Body of pancreas (tissue), 4 donors: ENCODE measurements at regions not wholly inside any gene's neighbourhood (a gene's known extent, or its start where the extent isn't known, plus 50 kb on each side); places are given as distances from the start of the nearest gene placed in this dataset.

Source experiments
- POLR2A ChIP-seq, 3 donors: fragments of 450-650 bp; IDR thresholded peaks; one replicate each; pipeline ENCODE4 v1.6.1; 2016; ENCODE audit warnings: antibody characterized with exemption in 3 of 3, mild to moderate bottlenecking in 2 of 3
- TF ChIP-seq, protein P1 (sequence below), 7 experiments: fragments of 450-650 bp in 4 of 7; fragments of 200-600 bp in 3 of 7; sonication (generic) in 3 of 7; IDR thresholded peaks; one replicate each; pipeline ENCODE4 v1.5.1; 2016 to 2019; ENCODE audit warnings: antibody characterized with exemption in 7 of 7

DNA sequence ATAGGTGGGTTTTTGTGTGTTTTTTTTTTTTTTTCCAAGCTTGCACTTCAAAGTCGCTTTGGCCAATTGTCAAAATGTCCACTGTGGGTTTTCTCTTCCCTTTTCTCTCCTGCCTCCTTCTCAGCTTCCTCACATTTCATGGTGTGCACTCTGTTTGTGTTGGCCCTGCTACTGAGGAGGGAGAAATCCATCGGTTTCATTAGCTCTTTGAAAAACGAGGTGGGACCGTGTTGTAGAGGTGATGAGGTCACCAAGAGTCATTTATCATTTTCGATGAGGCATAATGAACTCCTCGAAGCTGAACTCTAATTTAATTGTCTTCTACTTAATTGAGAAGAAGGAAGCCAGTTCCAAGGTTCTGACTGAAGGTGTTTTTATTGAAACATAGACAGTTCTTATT is 174.4 kb upstream of the TOX3 start:
- TF ChIP-seq, protein P1, sequence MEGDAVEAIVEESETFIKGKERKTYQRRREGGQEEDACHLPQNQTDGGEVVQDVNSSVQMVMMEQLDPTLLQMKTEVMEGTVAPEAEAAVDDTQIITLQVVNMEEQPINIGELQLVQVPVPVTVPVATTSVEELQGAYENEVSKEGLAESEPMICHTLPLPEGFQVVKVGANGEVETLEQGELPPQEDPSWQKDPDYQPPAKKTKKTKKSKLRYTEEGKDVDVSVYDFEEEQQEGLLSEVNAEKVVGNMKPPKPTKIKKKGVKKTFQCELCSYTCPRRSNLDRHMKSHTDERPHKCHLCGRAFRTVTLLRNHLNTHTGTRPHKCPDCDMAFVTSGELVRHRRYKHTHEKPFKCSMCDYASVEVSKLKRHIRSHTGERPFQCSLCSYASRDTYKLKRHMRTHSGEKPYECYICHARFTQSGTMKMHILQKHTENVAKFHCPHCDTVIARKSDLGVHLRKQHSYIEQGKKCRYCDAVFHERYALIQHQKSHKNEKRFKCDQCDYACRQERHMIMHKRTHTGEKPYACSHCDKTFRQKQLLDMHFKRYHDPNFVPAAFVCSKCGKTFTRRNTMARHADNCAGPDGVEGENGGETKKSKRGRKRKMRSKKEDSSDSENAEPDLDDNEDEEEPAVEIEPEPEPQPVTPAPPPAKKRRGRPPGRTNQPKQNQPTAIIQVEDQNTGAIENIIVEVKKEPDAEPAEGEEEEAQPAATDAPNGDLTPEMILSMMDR (IDR thresholded peaks at IDR 0.05): no peak
- no peak for TF ChIP-seq POLR2A (IDR thresholded peaks at IDR 0.05)
